Frontal cortex (tissue), 3 donors: ENCODE measurements at regions not wholly inside any gene's neighbourhood (a gene's known extent, or its start where the extent isn't known, plus 50 kb on each side); places are given as distances from the start of the nearest gene placed in this dataset.
"Not testable (repeated sequence)": the region's sequence is repeated elsewhere in the genome, so short reads cannot be mapped to it uniquely, and the experiment has no call there.

Source experiments
- DNase-seq, 2 donors: peaks; one replicate each; pipeline ENCODE4 v3.0.0; 2012; ENCODE audit warnings: low spot score in 2 of 2
- FAIRE-seq: peaks from 2 replicates; lab custom pipeline; 2012; peaks lifted over from hg19 to GRCh38; lab: Jason Lieb, UNC
- donor health status: control.
- donor health status: control.
- donor health status: control.

DNA sequence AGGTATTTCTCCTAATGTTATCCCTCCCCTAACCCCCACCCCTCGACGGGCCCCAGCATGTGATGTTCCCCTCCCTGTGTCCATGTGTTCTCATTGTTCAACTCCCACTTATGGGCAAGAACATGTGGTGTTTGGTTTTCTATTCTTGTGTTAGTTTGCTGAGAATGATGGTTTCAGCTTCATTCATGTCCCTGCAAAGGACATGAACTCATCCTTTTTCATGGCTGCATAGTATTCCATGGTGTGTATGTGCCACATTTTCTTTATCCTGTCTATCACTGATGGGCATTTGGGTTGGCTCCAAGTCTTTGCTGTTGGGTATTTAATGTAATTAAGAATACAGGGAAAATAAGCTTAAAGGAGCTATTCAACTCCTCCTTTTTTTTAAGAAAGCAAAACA is 1030.4 kb downstream of the PCDH7 start:
- not testable (repeated sequence) for DNase-seq, FAIRE-seq

DNA sequence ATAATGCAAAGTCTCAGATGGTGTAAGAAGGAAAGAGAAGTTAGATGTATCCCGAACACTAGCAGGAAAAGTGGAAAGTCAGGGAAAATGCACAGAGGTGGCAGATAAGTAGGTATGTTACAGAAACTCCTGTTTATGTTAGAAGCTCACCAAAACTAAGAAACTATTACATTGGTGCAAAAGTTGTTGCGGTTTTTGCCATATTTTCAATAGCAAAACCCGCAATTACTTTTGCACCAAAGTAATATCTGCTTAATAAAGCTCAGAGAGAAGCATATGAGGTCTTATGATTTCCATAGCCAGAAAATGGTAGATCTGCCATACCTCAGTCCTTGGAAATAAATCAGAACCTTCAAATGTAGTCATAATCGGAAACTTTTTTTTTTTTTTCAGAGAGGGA is 1035.6 kb downstream of the PCDH7 start:
- DNase-seq (no peak), FAIRE-seq (no peak)

DNA sequence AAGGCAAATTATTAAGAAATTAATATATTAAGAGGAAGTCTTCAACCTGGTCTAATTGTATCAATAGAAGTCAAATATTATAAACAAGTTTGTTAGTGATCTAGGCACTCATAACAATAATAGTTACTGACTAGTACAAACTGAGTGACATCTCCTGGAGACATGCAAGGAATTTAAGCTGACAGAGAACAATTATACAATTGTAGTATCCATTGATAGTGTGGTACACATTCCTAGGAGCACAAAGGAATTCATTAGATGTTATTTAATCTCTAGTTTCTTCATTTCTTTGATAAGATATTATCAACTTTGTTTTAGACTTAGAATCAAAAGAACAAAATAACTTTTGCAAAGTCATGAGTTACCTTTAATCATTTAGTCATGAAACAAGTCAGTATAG is 1048.6 kb downstream of the PCDH7 start:
- DNase-seq (no peak), FAIRE-seq (no peak)

DNA sequence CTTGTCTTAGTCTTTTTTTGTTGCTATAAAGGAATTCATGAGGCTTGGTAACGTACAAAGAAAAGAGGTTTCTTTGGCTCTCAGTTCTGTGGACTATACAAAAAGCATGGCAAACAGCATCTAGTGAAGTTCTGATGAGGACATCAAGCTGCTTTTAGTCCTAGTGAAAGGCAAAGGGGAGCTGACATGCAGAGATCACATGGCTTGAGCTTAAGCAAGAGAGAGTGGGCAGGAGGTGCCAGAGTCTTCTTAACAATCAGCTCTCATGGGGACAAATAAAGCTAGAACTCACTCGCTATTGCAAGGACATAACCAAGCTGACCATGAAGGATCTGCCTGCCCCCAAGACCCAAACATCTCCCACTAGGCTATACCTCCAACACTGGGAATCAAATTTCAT is 1063.1 kb downstream of the PCDH7 start:
- DNase-seq (no peak), FAIRE-seq (no peak)

DNA sequence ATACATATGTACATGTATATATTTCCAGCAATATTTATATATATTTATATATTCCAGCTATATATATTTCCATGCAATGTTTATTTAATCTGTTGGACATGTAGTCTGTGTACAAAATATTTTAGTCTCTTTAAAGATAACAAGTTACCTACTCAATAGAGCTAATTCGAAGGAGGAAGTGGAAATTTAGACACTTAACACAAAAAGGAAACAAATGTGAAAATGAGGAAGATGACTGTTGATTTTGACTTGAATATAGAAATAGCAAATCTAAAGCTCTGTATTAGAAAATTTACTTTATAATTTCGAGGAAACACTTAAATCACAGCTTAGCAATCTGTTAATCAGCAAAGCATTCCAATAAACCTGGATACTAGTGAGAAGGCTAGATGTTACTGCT is 1064.4 kb downstream of the PCDH7 start:
- DNase-seq (no peak), FAIRE-seq (no peak)

DNA sequence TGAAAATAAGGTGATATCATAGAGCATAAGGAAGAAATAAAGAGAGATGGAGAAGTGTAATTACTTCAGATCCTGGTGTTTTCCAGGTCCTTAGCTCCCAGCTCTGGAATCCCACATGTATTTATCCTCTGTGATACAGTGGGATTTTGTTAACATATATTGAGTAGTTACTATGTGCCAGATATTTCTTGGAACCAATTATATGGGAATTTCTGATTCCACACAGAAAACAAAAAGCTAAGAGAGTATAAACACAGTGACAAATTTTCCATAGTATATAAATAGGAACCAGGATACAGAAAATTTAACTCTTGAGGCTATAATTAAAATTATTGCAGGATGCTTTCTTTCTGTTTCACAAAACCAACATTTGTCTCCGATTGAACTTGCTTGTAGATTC is 1067.5 kb downstream of the PCDH7 start:
- FAIRE-seq: no peak
- DNase-seq: no peak

DNA sequence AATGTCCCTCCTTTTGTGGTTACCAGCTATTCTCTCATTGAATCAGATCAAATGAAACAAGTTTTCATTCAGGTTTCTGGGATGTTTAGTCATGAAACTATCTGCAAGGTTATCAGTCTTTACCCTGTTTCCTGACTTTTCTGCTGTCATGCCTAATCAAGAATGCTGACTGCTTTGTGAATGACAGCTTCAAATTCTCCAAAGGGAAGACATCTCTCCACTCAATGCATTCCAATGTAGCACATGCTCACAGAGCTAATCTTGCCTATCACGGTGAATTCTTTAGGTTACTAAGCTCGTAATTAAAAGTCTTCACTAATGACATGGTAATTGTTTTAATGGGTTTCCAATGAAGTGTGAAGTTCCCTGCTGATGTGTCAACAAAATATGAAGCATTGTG is 1068.5 kb downstream of the PCDH7 start:
- FAIRE-seq (no peak), DNase-seq (no peak)

DNA sequence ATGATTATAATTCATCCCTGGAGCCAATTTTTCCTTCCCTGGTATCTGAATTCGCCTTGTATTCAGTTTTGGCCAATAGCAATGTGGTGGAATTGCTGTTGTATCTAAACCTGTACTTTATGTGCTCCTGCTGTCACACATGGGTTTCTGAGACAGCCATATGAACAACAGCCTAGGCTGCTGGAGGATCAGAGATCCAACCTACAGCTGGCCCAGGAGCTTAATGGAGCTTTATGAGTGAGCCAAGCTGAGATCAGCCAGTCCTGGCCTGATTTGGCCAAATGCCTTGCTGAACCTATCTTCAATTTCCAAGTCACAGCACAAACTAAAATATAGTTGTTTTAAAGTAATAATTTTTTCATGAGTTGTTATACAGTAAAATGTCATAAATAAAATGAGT is 1071.5 kb downstream of the PCDH7 start:
- FAIRE-seq (no peak), DNase-seq (no peak)

DNA sequence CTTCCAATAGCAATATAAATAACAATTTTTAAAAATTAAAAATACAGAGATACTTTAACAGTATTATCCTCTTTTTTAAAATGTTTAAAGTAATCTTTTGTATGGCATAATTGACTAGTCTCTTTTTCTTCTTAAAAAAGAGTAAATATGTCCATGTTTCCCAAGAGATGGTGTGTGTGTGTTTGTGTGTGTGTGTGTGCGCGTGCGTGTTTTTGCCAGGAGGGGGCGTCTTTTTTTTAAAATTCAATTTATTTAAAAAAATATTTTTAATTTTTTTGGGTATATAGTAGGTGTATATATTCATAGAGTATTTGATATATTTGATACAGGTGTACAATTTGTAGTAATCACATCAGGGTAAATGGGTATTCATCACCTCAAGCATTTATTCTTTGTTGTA is 1073.7 kb downstream of the PCDH7 start:
- FAIRE-seq: no peak
- no peak for DNase-seq

DNA sequence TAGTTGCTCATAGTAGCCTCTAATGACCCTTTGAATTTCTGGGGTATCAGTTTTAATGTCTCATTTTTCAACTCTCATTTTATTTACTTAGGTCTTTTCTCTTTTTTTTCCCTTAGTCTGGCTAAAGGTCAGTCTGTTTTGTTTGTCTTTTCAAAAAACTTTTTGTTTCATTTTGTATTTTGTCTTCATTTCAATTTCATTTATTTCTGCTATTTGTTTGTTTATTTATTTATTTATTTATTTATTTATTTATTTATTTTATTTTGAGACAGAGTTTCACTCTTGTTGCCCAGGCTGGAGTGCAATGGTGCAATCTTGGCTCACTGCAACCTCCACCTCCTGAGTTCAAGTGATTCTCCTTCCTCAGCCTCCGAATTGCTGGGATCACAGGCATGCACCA is 1076.9 kb downstream of the PCDH7 start:
- not testable (repeated sequence) for DNase-seq, FAIRE-seq

DNA sequence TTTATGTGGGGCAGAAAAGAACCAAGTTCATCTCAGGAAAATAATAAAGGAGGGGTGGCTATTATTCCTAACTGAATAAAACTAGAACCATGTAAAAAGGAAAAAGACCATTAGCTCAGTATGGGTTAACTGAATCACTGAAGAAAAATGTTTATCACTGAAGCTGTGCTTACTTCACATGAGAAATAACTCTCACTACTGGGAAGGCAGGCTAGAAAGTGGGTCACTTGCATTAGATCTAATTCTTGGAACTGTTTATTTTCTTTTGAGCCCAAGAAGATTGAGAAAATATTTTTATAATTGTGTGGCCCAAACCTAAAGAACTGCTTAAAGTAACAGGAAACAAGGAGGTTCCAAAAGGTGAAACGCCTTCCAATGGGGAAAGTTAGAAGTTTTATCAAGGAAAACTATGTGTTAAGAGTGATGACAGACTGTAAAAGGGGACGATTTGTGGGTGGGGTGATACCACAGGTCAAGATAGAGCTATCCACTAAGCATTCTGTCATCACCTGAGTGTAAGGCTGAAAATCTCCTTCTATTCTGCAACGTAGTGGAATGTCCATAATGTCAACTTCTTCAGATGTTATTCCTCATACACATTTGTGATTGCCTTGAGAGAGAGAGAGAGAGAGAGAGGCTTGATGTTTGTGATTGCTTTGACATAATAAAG is 1083.5 kb downstream of the PCDH7 start:
- DNase-seq (no peak), FAIRE-seq (no peak)

DNA sequence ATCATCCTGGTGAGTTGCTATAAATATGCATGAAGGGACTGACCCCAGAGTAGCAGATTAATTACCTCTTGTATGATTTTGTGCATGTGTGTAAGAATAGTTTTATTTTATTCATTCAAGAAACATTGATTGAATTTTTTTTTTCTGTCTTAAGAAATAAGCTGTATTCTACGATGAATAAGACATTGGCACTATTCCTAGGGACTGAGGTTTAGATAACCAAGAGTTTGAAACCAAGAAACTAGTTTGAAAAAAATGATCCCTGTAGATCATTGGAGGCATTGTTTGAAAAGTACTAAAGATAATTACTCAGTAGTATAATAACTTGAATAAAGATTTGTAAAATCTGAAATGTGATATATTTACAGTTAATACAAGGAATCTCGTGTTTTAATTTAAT is 1086.9 kb downstream of the PCDH7 start:
- no peak for DNase-seq
- FAIRE-seq: no peak

DNA sequence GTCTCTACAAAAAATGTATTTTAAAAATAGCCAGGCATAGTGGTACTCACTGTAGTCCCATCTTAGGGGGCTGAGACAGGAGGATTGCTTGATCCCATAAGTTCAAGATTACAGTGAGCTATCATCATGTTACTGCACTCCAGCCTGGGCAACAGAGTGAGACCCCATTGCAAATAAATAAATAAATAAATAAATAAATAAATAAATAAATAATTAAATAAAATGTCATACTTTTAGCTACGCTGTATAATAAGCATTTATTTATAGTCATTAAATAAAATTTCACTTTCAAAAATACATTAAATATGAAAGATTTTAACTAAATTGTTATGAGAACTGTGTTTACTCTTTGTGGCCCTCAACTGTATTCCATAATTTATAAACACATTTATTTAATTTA is 1124.2 kb downstream of the PCDH7 start:
- DNase-seq (no peak), FAIRE-seq (peak; percentile 82)

DNA sequence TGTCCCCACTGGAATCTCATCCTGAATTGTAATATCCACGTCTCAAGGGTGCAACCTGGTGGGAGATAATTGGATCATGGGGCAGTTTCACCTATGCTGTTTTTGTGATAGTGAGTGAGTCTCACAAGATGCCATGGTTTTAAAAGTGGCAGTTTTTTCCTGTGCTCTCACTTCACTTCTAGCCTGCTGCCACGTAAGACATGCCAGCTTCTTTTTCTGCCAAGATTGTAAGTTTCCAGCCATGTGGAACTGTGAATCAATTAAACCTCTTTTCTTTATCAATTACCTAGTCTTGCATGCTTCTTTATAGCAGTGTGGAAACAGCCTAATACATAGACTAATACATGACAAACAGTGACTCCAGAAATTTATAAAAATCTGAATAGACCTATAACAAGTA is 1131.8 kb downstream of the PCDH7 start:
- DNase-seq (no peak), FAIRE-seq (no peak)

DNA sequence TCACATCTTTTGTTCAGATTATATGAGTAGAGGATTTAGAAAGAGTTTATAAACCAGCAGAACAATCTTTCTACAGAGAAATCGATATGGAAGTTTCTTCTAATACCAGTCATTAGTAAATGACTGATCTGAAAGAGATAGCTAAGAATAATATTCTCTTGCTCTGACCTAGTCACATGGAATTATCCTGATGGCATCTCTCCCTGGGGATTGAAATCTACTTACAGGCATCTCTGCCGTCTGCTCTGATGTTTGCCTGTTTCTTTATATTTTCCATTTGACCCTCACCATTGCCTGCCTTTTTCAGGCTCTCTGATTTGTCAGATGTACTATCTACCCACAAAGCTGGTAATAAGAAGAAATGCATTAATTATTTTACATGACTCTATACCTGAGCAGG is 1157.3 kb downstream of the PCDH7 start:
- FAIRE-seq (no peak), DNase-seq (no peak)

DNA sequence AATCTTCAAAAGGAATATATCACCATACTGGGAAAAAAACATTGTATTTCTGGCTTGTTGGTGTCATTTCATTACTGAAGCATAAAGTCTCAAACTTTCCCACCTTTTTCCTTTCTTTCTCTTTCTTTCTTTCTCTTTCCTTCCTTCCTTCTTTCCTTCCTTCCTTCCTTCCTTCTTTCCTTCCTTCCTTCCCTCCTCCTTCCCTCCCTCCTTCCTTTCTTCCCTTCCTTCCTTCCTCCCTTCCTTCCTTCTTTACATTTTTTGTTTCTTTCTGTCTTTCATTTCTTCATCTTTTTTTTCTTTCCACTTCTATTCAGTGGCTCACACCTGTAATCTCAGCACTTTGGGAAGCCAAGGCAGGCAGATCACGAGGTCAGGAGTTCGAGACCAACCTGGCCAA is 1160.7 kb downstream of the PCDH7 start:
- not testable (repeated sequence) for DNase-seq, FAIRE-seq

DNA sequence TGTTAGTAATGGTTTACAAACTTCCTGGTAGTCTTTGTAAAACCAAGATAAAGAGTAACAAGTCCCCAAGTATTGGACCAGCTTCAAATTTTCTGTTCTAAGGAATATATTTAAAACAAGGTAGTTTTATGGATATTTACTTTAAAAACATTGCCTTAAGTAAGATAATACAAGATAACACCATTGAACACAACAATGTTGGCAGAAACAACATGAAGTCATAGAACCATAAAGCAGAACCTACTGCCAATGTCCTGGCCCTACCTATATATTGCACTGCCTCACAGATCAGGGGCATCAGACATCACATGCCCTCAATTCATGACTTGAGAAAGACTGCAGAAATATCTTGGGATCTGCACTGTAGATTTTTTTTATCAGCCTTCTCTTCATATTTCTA is 1176.2 kb downstream of the PCDH7 start:
- no peak for FAIRE-seq
- DNase-seq: no peak

DNA sequence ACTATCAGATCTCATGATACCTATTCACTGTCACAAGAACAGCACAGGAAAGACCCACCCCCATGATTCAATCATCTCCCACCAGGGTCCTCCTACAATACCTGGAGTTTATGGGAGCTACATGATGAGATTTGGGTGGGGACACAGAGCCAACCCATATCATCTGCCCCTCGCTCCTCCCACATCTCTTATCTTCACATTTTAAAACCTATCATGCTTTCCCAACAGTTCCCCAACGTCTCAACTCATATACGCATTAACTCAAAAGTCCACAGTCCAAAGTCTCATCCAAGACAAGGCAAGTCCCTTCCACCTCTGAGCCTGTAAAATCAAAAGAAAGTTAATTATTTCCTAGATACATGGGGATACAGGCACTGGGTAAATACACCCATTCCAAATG is 1185.2 kb downstream of the PCDH7 start:
- DNase-seq (no peak), FAIRE-seq (no peak)

DNA sequence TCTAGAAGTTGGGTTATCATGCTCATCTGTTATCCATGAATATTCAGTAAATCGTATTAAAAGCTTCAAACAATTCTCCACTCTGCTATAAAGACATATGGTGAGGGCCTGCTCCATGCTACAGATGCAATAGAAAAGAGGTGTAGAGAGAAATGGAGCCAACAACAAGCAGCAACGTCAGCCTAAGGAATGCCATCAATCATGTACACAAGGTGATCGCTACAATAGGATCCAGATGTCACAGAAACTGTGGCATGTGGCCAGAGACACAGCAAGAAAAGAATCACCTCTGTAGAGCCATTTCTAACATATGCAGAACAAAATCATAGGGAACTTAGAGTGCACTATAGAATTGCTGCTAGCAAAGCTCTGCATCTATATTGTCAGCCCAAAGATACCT is 1188.1 kb downstream of the PCDH7 start:
- no peak for FAIRE-seq
- DNase-seq: no peak

DNA sequence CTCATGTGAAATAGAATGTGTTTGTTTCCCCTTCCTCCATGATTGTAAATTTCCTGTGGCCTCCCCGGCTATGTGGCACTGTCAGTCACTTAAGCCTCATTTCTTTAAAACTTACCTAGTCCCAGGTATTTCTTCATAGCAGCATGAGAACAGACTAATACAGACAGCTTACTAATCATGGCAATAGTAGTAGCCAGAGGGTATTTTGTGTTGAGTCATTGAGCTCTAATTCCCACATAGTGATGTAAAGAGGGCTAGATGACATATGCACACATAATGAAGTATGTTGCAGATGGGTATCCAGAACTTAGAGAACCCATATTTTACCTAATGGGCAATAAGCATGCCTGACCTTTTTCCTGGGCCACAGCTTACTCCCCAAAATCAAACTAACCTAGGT is 1197.2 kb downstream of the PCDH7 start:
- DNase-seq (no peak), FAIRE-seq (no peak)

DNA sequence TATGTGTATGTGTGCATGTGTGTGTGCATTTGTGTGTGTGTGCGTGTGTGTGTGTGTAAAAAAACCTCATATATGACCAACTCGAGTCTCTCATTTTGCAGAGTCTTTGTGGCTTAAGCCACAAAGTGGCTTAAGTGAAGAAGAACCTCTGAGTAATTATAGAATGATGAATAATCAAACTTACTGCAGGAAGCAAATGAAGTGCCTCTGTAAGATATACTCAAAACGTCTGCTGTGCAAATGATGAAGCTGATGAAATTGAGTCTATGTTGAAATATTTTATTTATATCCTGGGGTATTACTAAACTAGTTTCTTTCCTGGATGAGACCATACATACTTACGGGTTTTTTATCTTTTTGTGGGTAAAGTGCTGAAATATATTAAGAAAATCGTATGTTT is 1198.7 kb downstream of the PCDH7 start:
- DNase-seq: no peak
- FAIRE-seq: no peak

DNA sequence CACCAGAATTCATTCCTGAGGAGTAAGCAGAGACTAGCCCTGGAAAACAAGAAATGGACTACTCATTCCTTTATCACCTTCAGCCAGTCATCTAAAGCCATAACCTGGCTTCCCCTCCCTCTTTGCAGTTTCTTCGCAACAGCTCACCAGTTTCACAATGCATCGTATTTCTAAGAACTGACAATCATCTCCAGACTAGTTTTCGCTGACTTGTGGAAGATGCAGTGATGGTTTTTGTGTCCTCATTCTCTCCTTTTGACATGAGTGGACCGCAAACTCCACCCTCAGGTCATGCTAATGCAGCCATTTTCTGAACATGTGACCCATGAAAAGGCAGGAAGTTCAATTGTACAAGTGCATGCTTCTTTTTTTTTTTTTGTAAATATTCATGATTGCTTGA is 1203.5 kb downstream of the PCDH7 start:
- no peak for DNase-seq
- no peak for FAIRE-seq
